H1 (cell line): ENCODE measurements at regions not wholly inside any gene's neighbourhood (a gene's known extent, or its start where the extent isn't known, plus 50 kb on each side); places are given as distances from the start of the nearest gene placed in this dataset.

ENCODE experiments used
- ASH2L ChIP-seq: fragments of 200-600, 300-600 bp; sonication (generic); IDR thresholded peaks from one replicate; pipeline ENCODE4 v1.7.1; 2017; ENCODE audit warnings: low read length
- ATF2 ChIP-seq: IDR thresholded peaks from 2 replicates; pipeline ENCODE4 v1.6.1; 2012; ENCODE audit warnings: low read length, inconsistent platforms
- BCL11A ChIP-seq, 2 experiments: IDR thresholded peaks; one replicate each; pipeline ENCODE4 v1.6.1; 2011; ENCODE audit warnings: low read depth in 2 of 2, low read length in 2 of 2, mild to moderate bottlenecking in 2 of 2
- KDM1A ChIP-seq: fragments of 200-600, 300-600 bp; sonication (generic); IDR thresholded peaks from 2 replicates; pipeline ENCODE4 v1.7.1; 2016; ENCODE audit warnings: mild to moderate bottlenecking, low read length, borderline replicate concordance
- POLR2A ChIP-seq, 2 experiments: IDR thresholded peaks; 1 replicate in 1 of 2; 2 replicates in 1 of 2; pipeline ENCODE4 v1.6.1; 2011; ENCODE audit warnings: low read depth in 2 of 2, low read length in 2 of 2, mild to moderate bottlenecking in 2 of 2; ENCODE audit errors: control extremely low read depth in 1 of 2

- TF ChIP-seq ATF2 (no peak), BCL11A (IDR thresholded peaks at IDR 0.05; ENCODE audit: low read depth in 2 of 2, low read length in 2 of 2) (no peak), KDM1A (no peak), POLR2A (IDR thresholded peaks at IDR 0.05; ENCODE audit: control extremely low read depth in 1 of 2, low read depth in 2 of 2, low read length in 2 of 2) (no peak), ASH2L (no peak)
These were observed 233.4 kb upstream of the KLF4 start (continued) for GRCh38 chr9:107723015-107723414.
